Spleen (tissue), 11 donors: ENCODE measurements at regions not wholly inside any gene's neighbourhood (a gene's known extent, or its start where the extent isn't known, plus 50 kb on each side); places are given as distances from the start of the nearest gene placed in this dataset.

Experiments
- DNase-seq: peaks from one replicate; pipeline ENCODE4 v3.0.0-alpha.2; 2020
- H3K27ac ChIP-seq, 8 donors: fragments of 200-600 bp; sonication (generic) in 7 of 8; 1 replicate in 4 of 8; 2 replicates in 4 of 8; pipeline versions ENCODE4 v1.5.0 to v1.8.0; 2016 to 2021; ENCODE audit warnings: inconsistent platforms in 4 of 8, mild to moderate bottlenecking in 4 of 8, moderate library complexity in 1 of 8
- H3K27me3 ChIP-seq, 7 donors: fragments of 200-600 bp; sonication (generic) in 6 of 7; replicated peaks in 1 of 7; 1 replicate in 4 of 7; 2 replicates in 3 of 7; pipeline versions ENCODE4 v1.5.0 to v1.8.0; 2016 to 2021; ENCODE audit warnings: inconsistent platforms in 3 of 7, mild to moderate bottlenecking in 1 of 7
- H3K36me3 ChIP-seq, 6 donors: fragments of 200-600 bp; sonication (generic) in 5 of 6; 1 replicate in 4 of 6; 2 replicates in 2 of 6; pipeline versions ENCODE4 v1.5.0 to v1.8.0; 2016 to 2021; ENCODE audit warnings: inconsistent platforms in 2 of 6
- H3K4me1 ChIP-seq, 6 donors: fragments of 200-600 bp; sonication (generic) in 5 of 6; 1 replicate in 3 of 6; 2 replicates in 3 of 6; pipeline versions ENCODE4 v1.5.0 to v1.8.0; 2016 to 2021; ENCODE audit warnings: inconsistent platforms in 3 of 6
- H3K4me3 ChIP-seq, 8 donors: fragments of 200-600 bp; sonication (generic) in 7 of 8; 1 replicate in 4 of 8; 2 replicates in 4 of 8; pipeline versions ENCODE4 v1.5.0 to v1.8.0; 2016 to 2021; ENCODE audit warnings: inconsistent platforms in 4 of 8, mild to moderate bottlenecking in 4 of 8, moderate library complexity in 2 of 8
- H3K9me3 ChIP-seq, 8 donors: fragments of 200-600 bp; sonication (generic) in 7 of 8; 1 replicate in 4 of 8; 2 replicates in 4 of 8; pipeline versions ENCODE4 v1.5.0 to v1.8.0; 2016 to 2021; ENCODE audit warnings: inconsistent platforms in 4 of 8
- POLR2A ChIP-seq, 3 donors: fragments of 450-650 bp; IDR thresholded peaks; one replicate each; pipeline ENCODE4 v1.5.1; 2017; ENCODE audit warnings: antibody characterized with exemption in 3 of 3, mild to moderate bottlenecking in 1 of 3
- POLR2AphosphoS5 ChIP-seq, 3 donors: sonication (generic); formaldehyde crosslinking; IDR thresholded peaks; one replicate each; pipeline ENCODE4 v1.5.1; 2017; ENCODE audit warnings: antibody characterized with exemption in 3 of 3
- WGBS, 5 donors: extraction: QIAGEN DNeasy Blood & Tissue Kit in 3 of 5; methylation state at CpG; one replicate each; pipeline versions ENCODE4 v1.1.5 to v1.1.7; 2013 to 2018; 5-methylcytosine and 5-hydroxymethylcytosine counted together
- intact Hi-C: fragments of 100-400 bp; cut with DNase I; formaldehyde crosslinking; loops from one replicate; pipeline ENCODE4 v1.15.0; 2023; ENCODE audit warnings: low total_unique reads
- TF ChIP-seq, protein P1 (sequence below), 11 experiments: fragments of 200-600 bp in 7 of 11; fragments of 450-650 bp in 4 of 11; sonication (generic) in 4 of 11; IDR thresholded peaks in 8 of 11; conservative IDR thresholded peaks in 3 of 11; 1 replicate in 7 of 11; 2 replicates in 4 of 11; pipeline versions ENCODE4 v1.4.0 to v1.8.0; 2016 to 2021; ENCODE audit warnings: antibody characterized with exemption in 11 of 11, inconsistent platforms in 4 of 11, mild to moderate bottlenecking in 1 of 11
- donor health status: healthy with polysubstance abuse.
- donor health status: DM: no; HTN: no; CAD: no; lungs with moderate emphysema.
- donor health status: DM: no; HTN: no; CAD: no.
- donor health status: Bipolar disorder and iron deficiency.
- donor health status: healthy.
- donor health status: DM: no; HTN: no; CAD: no.
- donor health status: DM: yes; HTN: yes; CAD: no.

DNA sequence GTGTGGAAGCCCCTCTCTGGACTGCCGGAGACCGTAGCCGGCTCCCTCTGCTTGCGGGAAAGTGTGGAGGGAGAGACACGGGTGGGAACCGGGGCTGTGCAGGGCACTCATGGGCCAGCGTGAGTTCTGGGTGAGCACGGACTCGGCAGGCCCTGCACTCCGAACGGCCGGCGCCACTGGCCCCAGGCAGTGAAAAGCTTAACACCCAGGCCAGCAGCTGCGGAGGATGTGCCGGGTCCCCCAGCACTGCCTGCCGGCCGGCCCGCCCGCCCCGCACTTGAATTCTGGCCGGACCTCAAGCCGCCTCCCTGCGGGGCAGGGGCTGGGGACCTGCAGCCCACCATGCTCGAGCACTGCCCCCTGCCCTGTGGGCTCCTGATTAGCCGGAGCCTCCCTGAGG, 147.0 kb downstream of the FGF9 start:
- no peak overlapping the region for H3K27ac ChIP-seq

DNA sequence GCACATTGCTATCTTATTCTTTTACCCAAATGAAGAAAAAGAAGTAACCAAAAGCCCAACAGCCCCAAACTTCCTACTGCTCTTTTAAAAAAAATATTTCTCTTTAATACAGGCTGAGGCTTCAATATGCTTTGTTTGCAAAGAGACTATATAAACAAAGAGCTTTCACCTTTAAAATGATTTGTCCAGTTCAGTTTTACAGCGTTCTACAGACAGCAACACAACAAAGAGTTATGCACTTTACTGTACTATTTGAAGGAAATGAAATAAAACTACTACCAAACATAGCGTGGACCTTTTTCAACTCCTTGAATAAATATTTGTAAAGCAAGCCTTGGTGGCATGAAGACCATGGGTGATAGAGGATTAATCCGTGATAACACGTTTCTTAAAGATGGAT, 151.2 kb downstream of the FGF9 start:
- no peaks in the 10 kb centered on the region for H3K4me1 ChIP-seq
- no peaks in the 10 kb centered on the region for H3K36me3 ChIP-seq
- H3K27me3 ChIP-seq, result no peaks in the 10 kb centered on the region
- peaks cover 0 to 9% (median 0%) of the 10 kb centered on the region in 8 donors for H3K9me3 ChIP-seq
- no peak overlapping the region for H3K4me3 ChIP-seq
- DNase-seq, result no peak
- intact Hi-C loops, result no loop called here
- 55 to 77% (median 71%) methylated on average over 4 of the region's 4 CpGs for WGBS, 5 donors
- no peak overlapping the region for H3K27ac ChIP-seq
- TF ChIP-seq, protein P1, sequence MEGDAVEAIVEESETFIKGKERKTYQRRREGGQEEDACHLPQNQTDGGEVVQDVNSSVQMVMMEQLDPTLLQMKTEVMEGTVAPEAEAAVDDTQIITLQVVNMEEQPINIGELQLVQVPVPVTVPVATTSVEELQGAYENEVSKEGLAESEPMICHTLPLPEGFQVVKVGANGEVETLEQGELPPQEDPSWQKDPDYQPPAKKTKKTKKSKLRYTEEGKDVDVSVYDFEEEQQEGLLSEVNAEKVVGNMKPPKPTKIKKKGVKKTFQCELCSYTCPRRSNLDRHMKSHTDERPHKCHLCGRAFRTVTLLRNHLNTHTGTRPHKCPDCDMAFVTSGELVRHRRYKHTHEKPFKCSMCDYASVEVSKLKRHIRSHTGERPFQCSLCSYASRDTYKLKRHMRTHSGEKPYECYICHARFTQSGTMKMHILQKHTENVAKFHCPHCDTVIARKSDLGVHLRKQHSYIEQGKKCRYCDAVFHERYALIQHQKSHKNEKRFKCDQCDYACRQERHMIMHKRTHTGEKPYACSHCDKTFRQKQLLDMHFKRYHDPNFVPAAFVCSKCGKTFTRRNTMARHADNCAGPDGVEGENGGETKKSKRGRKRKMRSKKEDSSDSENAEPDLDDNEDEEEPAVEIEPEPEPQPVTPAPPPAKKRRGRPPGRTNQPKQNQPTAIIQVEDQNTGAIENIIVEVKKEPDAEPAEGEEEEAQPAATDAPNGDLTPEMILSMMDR (IDR thresholded peaks at IDR 0.05 in 8 of 11, conservative IDR thresholded peaks at IDR 0.05 in 3 of 11), result no peak

More for the DNA sequence above, 147.0 kb downstream of the FGF9 start:
- intact Hi-C loops, result no loop called here
- Histone ChIP-seq H3K36me3 (no peaks in the 10 kb centered on the region), H3K4me1 (no peaks in the 10 kb centered on the region), H3K4me3 (no peak overlapping the region), H3K9me3 (peaks cover 0 to 9% (median 0%) of the 10 kb centered on the region in 8 donors), H3K27me3 (no peaks in the 10 kb centered on the region)
- 94 to 97% (median 95%) methylated on average over 12 to 25 of the region's 25 CpGs for WGBS, 5 donors
- TF ChIP-seq POLR2AphosphoS5 (IDR thresholded peaks at IDR 0.05) (no peak), POLR2A (IDR thresholded peaks at IDR 0.05) (no peak)
- DNase-seq, result no peak

DNA sequence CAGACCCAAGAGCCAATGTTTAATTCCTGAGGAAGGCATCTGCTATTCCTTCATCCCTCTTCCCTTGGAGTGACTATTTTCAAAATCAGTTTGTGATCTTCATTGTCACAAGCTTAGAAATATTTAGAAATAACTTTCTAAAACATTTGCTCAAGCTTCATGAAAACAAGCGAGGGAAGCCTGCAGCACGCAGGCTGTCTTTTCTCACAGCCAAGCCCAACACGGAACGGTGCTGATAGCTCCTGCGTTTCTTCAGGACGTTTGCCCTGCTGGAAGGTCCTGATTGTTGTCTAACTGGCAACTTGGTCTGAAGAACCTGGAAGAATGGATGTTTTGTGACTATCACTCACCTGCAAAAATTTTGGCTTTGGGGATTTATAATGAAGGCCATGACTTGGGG, 152.5 kb downstream of the FGF9 start:
- H3K27me3 ChIP-seq, result no peaks in the 10 kb centered on the region
- H3K27ac ChIP-seq, result no peak overlapping the region
- 82 to 93% (median 87%) methylated on average over 6 of the region's 6 CpGs for WGBS, 5 donors
- peaks cover 0 to 2% (median 0%) of the 10 kb centered on the region in 8 donors for H3K9me3 ChIP-seq
- H3K36me3 ChIP-seq, result no peaks in the 10 kb centered on the region
- no peak for DNase-seq
- H3K4me1 ChIP-seq, result no peaks in the 10 kb centered on the region
- intact Hi-C loops, result no loop called here
- TF ChIP-seq, protein P1 (IDR thresholded peaks at IDR 0.05 in 8 of 11, conservative IDR thresholded peaks at IDR 0.05 in 3 of 11), result no peak
- TF ChIP-seq POLR2A (IDR thresholded peaks at IDR 0.05) (no peak), POLR2AphosphoS5 (IDR thresholded peaks at IDR 0.05) (no peak)
- H3K4me3 ChIP-seq, result no peak overlapping the region

DNA sequence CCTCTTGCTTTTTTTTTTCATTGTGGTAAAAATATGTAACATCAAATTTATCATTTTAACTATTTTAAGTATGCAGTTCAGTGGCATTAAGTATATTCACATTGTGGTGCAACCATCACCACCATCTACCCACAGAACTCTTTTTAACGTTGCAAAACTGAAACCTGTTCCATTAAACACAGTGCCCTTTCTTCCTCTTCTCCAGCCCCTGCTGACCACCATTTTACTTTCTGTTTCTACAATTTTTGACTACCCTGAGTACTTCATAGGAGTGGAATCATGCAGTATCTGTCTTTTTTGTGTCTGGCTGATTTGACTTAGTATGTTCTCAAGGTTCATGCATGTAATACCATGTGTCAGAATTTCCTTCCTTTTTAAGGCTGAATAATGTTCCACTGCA, 153.1 kb downstream of the FGF9 start:
- H3K27me3 ChIP-seq, result no peaks in the 10 kb centered on the region
- H3K4me3 ChIP-seq, result no peak overlapping the region
- DNase-seq, result no peak
- intact Hi-C loops, result no loop called here
- H3K36me3 ChIP-seq, result no peaks in the 10 kb centered on the region
- H3K9me3 ChIP-seq, result no peaks in the 10 kb centered on the region
- WGBS, 5 donors, result 35 to 53% (median 48%) methylated on average over 1 of the region's 1 CpG
- TF ChIP-seq, protein P1 (IDR thresholded peaks at IDR 0.05 in 8 of 11, conservative IDR thresholded peaks at IDR 0.05 in 3 of 11), result no peak
- TF ChIP-seq POLR2A (IDR thresholded peaks at IDR 0.05) (no peak), POLR2AphosphoS5 (IDR thresholded peaks at IDR 0.05) (no peak)
- no peaks in the 10 kb centered on the region for H3K4me1 ChIP-seq
- H3K27ac ChIP-seq, result no peak overlapping the region

DNA sequence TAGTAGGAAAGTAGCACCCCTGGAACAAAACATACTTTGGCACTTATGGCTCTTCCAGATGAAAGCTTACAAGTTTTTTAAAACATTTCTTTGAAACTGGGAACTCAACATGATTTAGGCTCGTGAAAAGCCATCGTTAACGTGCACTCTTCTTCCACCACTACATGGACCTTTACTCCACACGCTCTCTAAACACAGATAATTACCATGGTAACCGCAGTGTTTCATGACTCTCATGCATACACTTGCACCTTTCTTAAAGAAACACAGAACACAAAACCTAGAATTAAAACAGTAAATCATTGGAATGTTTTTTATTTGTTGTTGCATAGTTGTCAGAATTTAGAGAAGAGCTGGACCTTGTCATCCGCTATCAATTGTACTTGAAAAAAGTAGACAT, 154.3 kb downstream of the FGF9 start:
- no peak overlapping the region for H3K4me3 ChIP-seq
- TF ChIP-seq, protein P1 (IDR thresholded peaks at IDR 0.05 in 8 of 11, conservative IDR thresholded peaks at IDR 0.05 in 3 of 11), result no peak
- TF ChIP-seq POLR2A (IDR thresholded peaks at IDR 0.05) (no peak), POLR2AphosphoS5 (IDR thresholded peaks at IDR 0.05) (no peak)
- H3K27me3 ChIP-seq, result peaks cover 0 to 2% (median 0%) of the 10 kb centered on the region in 7 donors
- no peaks in the 10 kb centered on the region for H3K9me3 ChIP-seq
- WGBS, 5 donors, result 59 to 76% (median 72%) methylated on average over 6 of the region's 6 CpGs
- no peak overlapping the region for H3K27ac ChIP-seq
- H3K4me1 ChIP-seq, result no peaks in the 10 kb centered on the region
- no peaks in the 10 kb centered on the region for H3K36me3 ChIP-seq
- intact Hi-C loops, result no loop called here
- DNase-seq, result no peak
